A549 (cell line): ENCODE measurements at regions not wholly inside any gene's neighbourhood (a gene's known extent, or its start where the extent isn't known, plus 50 kb on each side); places are given as distances from the start of the nearest gene placed in this dataset.

ENCODE experiments used
- CEBPB ChIP-seq, 2 experiments: fragments of >200 bp in 1 of 2; sonication (Bioruptor Twin) in 1 of 2; formaldehyde crosslinking in 1 of 2; IDR thresholded peaks; 2 replicates each; pipeline ENCODE4 v1.6.1; 2012 to 2016
- CHD2 ChIP-seq: fragments of 150-350 bp; IDR thresholded peaks from 2 replicates; pipeline ENCODE4 v1.6.1; 2014; ENCODE audit warnings: low read length; ENCODE audit not compliant: partially characterized antibody
- EP300 ChIP-seq, 2 experiments: fragments of >200 bp; sonication (Bioruptor Twin); formaldehyde crosslinking; IDR thresholded peaks; 2 replicates in 1 of 2; 3 replicates in 1 of 2; pipeline ENCODE4 v1.6.1; 2016 to 2017
- MAFK ChIP-seq: fragments of 450-650 bp; IDR thresholded peaks from 2 replicates; pipeline ENCODE4 v1.6.1; 2014; ENCODE audit not compliant: partially characterized antibody
- MAZ ChIP-seq: fragments of 150-350 bp; IDR thresholded peaks from 2 replicates; pipeline ENCODE4 v1.6.1; 2014; ENCODE audit warnings: antibody characterized with exemption, low read depth, low read length, borderline replicate concordance
- POLR2A ChIP-seq: IDR thresholded peaks from 2 replicates; pipeline ENCODE4 v1.6.1; 2012; ENCODE audit warnings: mild to moderate bottlenecking, low read length
- SREBF2 ChIP-seq: fragments of 450-650 bp; IDR thresholded peaks from 2 replicates; pipeline ENCODE4 v1.6.1; 2014; ENCODE audit warnings: mild to moderate bottlenecking, moderate library complexity
- TF ChIP-seq, protein P1 (sequence below): fragments of >200 bp; sonication (Bioruptor Twin); formaldehyde crosslinking; IDR thresholded peaks from 3 replicates; pipeline ENCODE4 v1.5.1; 2016

DNA sequence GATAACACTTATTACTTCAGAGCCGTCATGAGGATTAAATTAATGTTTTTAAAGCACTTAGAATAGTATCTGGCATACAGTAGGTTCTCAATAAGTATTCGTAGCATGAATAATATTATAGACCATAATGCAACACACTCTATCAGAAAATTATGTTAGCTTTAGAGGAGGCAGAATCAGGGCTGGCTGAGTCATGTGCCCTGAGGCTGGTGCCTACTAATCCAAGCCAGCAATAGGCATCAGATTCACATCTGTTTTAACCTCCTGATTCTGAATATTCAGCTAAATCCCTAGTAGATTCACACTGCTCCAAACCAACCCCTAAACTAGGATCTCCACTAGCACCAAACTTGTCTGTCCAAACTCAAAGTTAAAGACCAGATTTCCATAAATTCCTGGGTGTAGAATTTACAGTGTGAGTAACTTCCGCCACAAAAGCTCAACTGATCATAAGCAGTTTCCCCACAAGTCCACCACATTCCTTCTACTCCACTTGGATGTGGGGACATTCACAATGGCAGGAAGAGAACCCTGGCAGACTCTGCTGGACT lies 170.0 kb upstream of the DAPK1 start:
- no peak for TF ChIP-seq POLR2A
- TF ChIP-seq SREBF2: no peak
- no peak for TF ChIP-seq CHD2
- TF ChIP-seq, protein P1, sequence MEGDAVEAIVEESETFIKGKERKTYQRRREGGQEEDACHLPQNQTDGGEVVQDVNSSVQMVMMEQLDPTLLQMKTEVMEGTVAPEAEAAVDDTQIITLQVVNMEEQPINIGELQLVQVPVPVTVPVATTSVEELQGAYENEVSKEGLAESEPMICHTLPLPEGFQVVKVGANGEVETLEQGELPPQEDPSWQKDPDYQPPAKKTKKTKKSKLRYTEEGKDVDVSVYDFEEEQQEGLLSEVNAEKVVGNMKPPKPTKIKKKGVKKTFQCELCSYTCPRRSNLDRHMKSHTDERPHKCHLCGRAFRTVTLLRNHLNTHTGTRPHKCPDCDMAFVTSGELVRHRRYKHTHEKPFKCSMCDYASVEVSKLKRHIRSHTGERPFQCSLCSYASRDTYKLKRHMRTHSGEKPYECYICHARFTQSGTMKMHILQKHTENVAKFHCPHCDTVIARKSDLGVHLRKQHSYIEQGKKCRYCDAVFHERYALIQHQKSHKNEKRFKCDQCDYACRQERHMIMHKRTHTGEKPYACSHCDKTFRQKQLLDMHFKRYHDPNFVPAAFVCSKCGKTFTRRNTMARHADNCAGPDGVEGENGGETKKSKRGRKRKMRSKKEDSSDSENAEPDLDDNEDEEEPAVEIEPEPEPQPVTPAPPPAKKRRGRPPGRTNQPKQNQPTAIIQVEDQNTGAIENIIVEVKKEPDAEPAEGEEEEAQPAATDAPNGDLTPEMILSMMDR: no peak
- TF ChIP-seq MAFK: no peak
- TF ChIP-seq MAZ: no peak
- TF ChIP-seq EP300 (IDR thresholded peaks at IDR 0.05): no peak
- no peak for TF ChIP-seq CEBPB (IDR thresholded peaks at IDR 0.05)
